OCI-LY3 (cell line): ENCODE measurements at regions not wholly inside any gene's neighbourhood (a gene's known extent, or its start where the extent isn't known, plus 50 kb on each side); places are given as distances from the start of the nearest gene placed in this dataset.

Experiments
- H2AFZ ChIP-seq: fragments of 200-600, 300-600 bp; shearing (Covaris generic); 2 replicates; pipeline ENCODE4 v1.6.0; 2014; ENCODE audit warnings: antibody characterized with exemption, low read depth, low read length
- H3K27ac ChIP-seq: fragments of 200-600, 300-600 bp; sonication (generic); 2 replicates; pipeline ENCODE4 v1.5.1; 2014; ENCODE audit warnings: mild to moderate bottlenecking, low read length, moderate library complexity, mixed read lengths
- H3K27me3 ChIP-seq: fragments of 200-600, 300-600 bp; sonication (generic); 2 replicates; pipeline ENCODE4 v1.6.1; 2014; ENCODE audit warnings: low read depth, low read length, mixed read lengths
- H3K36me3 ChIP-seq: fragments of 200-600, 300-600 bp; sonication (generic); replicated peaks from 2 replicates; pipeline ENCODE3; 2014; ENCODE audit warnings: low read depth, low read length, mixed read lengths
- H3K4me1 ChIP-seq: fragments of 300-600, 200-600 bp; sonication (generic); 2 replicates; pipeline ENCODE4 v1.6.1; 2014; ENCODE audit warnings: low read length, mixed read lengths
- H3K4me2 ChIP-seq: fragments of 200-600, 300-600 bp; sonication (generic); 2 replicates; pipeline ENCODE4 v1.6.1; 2014; ENCODE audit warnings: low read length, mixed read lengths
- H3K4me3 ChIP-seq: fragments of 300-600, 200-600 bp; sonication (generic); 2 replicates; pipeline ENCODE4 v1.5.1; 2014; ENCODE audit warnings: antibody characterized with exemption, mild to moderate bottlenecking, low read length, moderate library complexity
- H3K79me2 ChIP-seq: fragments of 300-600, 200-600 bp; shearing (Covaris generic); 2 replicates; pipeline ENCODE4 v1.6.1; 2014; ENCODE audit warnings: mild to moderate bottlenecking, low read length, mixed read lengths
- H3K9ac ChIP-seq: fragments of 300-600, 200-600 bp; shearing (Covaris generic); 2 replicates; pipeline ENCODE4 v1.6.0; 2014; ENCODE audit warnings: mild to moderate bottlenecking, low read length, moderate library complexity
- H3K9me3 ChIP-seq: fragments of 200-600, 300-600 bp; shearing (Covaris generic); 2 replicates; pipeline ENCODE4 v1.6.1; 2014; ENCODE audit warnings: low read length, mixed read lengths; ENCODE audit not compliant: insufficient read depth
- H4K20me1 ChIP-seq: fragments of 200-600, 300-600 bp; sonication (generic); 2 replicates; pipeline ENCODE4 v1.6.1; 2016; ENCODE audit warnings: low read length, mixed read lengths; ENCODE audit not compliant: insufficient read depth
- EZH2phosphoT487 ChIP-seq: fragments of 200-600 bp; shearing (Covaris generic); IDR thresholded peaks from 2 replicates; pipeline ENCODE4 v1.6.1; 2018; ENCODE audit warnings: antibody characterized with exemption, mixed run types, low read depth
- TF ChIP-seq, protein P1 (sequence below): fragments of 200-600, 300-600 bp; sonication (generic); IDR thresholded peaks from 2 replicates; pipeline ENCODE4 v1.5.1; 2014; ENCODE audit warnings: antibody characterized with exemption, low read length, low read depth

DNA sequence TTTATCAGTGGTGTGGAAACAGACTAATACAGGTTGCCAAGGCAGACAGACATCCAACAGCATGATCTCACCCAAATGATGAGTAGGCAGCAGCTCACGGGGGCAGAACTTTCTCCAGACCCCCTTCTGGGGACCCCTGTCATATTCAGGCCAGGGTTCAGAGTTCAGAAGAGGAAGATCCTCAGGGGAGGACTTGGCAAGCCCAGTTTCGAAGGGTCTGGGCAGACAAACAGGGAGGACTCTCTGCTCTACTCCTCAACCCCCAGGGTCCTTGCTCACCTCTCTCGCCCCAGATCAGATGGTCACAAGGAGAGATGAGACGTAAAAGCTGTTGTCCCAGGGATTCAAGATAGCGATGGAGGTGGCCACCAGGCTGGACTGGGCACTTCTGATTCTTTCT is 215.1 kb upstream of the MVB12B start:
- Histone ChIP-seq H3K4me1 (no peaks in the 10 kb centered on the region), H3K79me2 (no peaks in the 10 kb centered on the region), H3K36me3 (no peaks in the 10 kb centered on the region), H3K27ac (no peak overlapping the region), H4K20me1 (no peaks in the 10 kb centered on the region), H3K27me3 (peaks cover 11% of the 10 kb centered on the region), H3K4me3 (no peak overlapping the region), H2AFZ (no peak overlapping the region), H3K9ac (no peak overlapping the region), H3K4me2 (no peak overlapping the region), H3K9me3 (no peaks in the 10 kb centered on the region)
- TF ChIP-seq, protein P1, sequence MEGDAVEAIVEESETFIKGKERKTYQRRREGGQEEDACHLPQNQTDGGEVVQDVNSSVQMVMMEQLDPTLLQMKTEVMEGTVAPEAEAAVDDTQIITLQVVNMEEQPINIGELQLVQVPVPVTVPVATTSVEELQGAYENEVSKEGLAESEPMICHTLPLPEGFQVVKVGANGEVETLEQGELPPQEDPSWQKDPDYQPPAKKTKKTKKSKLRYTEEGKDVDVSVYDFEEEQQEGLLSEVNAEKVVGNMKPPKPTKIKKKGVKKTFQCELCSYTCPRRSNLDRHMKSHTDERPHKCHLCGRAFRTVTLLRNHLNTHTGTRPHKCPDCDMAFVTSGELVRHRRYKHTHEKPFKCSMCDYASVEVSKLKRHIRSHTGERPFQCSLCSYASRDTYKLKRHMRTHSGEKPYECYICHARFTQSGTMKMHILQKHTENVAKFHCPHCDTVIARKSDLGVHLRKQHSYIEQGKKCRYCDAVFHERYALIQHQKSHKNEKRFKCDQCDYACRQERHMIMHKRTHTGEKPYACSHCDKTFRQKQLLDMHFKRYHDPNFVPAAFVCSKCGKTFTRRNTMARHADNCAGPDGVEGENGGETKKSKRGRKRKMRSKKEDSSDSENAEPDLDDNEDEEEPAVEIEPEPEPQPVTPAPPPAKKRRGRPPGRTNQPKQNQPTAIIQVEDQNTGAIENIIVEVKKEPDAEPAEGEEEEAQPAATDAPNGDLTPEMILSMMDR: no peak
- TF ChIP-seq EZH2phosphoT487: no peak

DNA sequence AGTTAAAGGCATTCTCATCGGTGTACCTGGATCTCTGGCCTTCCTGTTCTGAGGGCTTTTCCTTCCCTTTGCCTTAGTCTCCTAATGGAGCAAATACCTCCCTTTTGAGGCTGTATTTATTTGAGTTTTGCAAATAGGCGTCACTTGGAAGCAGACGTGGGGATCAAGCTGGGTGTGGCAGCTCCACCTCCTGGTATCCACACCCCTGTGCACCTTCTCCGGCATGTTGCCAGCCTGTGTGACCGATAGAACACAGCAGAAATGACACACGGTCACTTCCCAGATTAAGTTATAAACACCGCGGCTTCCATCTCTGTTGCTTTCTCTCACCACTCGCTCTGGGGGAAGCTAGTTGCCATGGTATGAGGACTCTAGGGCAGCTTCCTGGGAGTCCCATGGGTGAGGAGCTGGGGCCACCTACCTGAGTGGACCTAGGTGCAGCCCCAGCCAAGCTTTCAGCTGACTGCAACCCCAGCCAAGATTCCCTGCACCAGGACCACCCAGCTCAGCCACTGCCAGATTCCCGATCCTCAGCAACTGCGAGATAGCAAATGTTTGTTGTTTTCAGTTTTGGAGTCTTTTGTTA is 214.4 kb upstream of the MVB12B start:
- Histone ChIP-seq H3K36me3 (no peaks in the 10 kb centered on the region), H2AFZ (no peak overlapping the region), H4K20me1 (no peaks in the 10 kb centered on the region), H3K79me2 (no peaks in the 10 kb centered on the region), H3K4me2 (no peak overlapping the region), H3K4me1 (no peaks in the 10 kb centered on the region), H3K27ac (no peak overlapping the region), H3K9ac (no peak overlapping the region), H3K9me3 (no peaks in the 10 kb centered on the region), H3K27me3 (peaks cover 14% of the 10 kb centered on the region), H3K4me3 (no peak overlapping the region)
- TF ChIP-seq, protein P1: no peak
- TF ChIP-seq EZH2phosphoT487: no peak

DNA sequence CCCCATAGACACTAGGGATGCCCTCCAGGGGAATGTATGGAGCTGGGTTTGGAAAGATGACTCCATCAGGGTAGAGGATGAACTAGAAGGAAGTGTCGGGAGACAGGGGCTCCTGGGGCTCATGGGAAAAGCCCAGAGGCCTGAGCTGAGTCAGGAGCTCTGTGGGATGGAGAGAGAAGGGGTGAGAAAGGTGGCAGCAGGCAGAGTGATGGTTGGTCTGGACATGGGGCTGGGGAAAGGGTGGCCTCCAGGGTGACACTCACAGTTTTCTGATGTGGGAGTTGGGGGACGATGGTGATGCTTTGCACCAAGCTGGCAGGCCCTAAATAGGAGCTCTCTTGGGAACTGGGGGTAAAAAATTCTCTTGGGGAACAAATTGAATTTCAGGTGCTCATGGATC is 213.5 kb upstream of the MVB12B start:
- H3K27ac ChIP-seq: no peak overlapping the region
- H3K36me3 ChIP-seq: no peaks in the 10 kb centered on the region
- no peaks in the 10 kb centered on the region for H4K20me1 ChIP-seq
- H3K4me1 ChIP-seq: no peaks in the 10 kb centered on the region
- no peaks in the 10 kb centered on the region for H3K79me2 ChIP-seq
- H3K27me3 ChIP-seq: peaks cover 11% of the 10 kb centered on the region; the same call in 1 of the 2 replicates
- TF ChIP-seq, protein P1: no peak
- no peak for TF ChIP-seq EZH2phosphoT487
- no peaks in the 10 kb centered on the region for H3K9me3 ChIP-seq
- H3K4me3 ChIP-seq: no peak overlapping the region
- no peak overlapping the region for H3K9ac ChIP-seq
- no peak overlapping the region for H3K4me2 ChIP-seq
- no peak overlapping the region for H2AFZ ChIP-seq

DNA sequence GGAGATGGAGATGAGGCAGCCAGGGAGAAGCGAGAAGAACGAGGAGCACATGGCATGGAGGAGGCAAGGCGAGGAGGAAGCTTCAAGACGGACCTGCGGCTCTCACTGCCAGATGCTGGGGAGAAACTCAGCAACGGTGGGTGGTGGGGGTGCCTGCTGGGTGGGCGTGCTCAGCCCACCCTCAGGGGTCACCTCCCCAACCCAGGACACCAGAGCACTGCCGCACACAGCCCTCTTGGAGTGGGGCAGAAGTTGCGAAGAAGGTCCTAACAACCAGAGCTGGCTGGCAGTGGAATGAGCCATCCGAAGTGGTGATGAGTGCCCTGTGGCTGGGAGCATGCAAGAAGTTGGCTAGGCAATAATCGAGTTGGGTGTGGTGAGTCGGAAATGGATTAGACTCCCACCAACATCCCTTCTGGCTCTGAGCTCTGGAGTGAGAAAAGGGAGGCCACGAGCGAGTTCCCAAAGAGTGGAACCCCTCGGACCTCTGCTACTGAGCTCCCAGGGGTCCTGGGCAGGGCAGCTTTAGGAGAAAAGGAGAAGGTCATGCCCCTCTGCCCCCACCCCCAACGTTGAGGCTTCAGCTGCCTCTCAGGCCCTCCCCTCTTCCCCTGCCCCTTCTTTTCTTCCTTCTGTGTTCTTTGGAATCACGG is 212.7 kb upstream of the MVB12B start:
- Histone ChIP-seq H4K20me1 (no peaks in the 10 kb centered on the region), H3K79me2 (no peaks in the 10 kb centered on the region), H3K27me3 (peaks cover 15% of the 10 kb centered on the region), H3K36me3 (no peaks in the 10 kb centered on the region), H3K27ac (no peak overlapping the region), H3K4me3 (no peak overlapping the region), H3K9ac (no peak overlapping the region), H3K4me2 (no peak overlapping the region), H2AFZ (no peak overlapping the region), H3K9me3 (no peaks in the 10 kb centered on the region), H3K4me1 (no peaks in the 10 kb centered on the region)
- no peak for TF ChIP-seq EZH2phosphoT487
- TF ChIP-seq, protein P1: no peak
